Fibroblast of villous mesenchyme (primary cell): ENCODE measurements at regions not wholly inside any gene's neighbourhood (a gene's known extent, or its start where the extent isn't known, plus 50 kb on each side); places are given as distances from the start of the nearest gene placed in this dataset.

ENCODE experiments used
- DNase-seq: peaks from one replicate; pipeline ENCODE4 v3.0.0-alpha.2; 2010; ENCODE audit warnings: low read depth
- H3K4me3 ChIP-seq: 2 replicates; pipeline ENCODE4 v1.5.1; 2011; ENCODE audit warnings: low read depth, mild to moderate bottlenecking, low read length
- CTCF ChIP-seq: IDR thresholded peaks from 2 replicates; pipeline ENCODE4 v1.5.1; 2012; ENCODE audit warnings: low read depth, mild to moderate bottlenecking, low read length; ENCODE audit not compliant: insufficient read depth

GRCh38 chr10:6327961-6328698 lies 125.4 kb downstream of the PFKFB3 start:
- no peak for DNase-seq
- H3K4me3 ChIP-seq = no peak overlapping the region
- no peak for TF ChIP-seq CTCF

- no peak for TF ChIP-seq CTCF
- H3K4me3 ChIP-seq = no peak overlapping the region
- no peak for DNase-seq
Measured at GRCh38 chr10:6328699-6329423, 126.1 kb downstream of the PFKFB3 start.

- DNase-seq = no peak
- no peak overlapping the region for H3K4me3 ChIP-seq
- TF ChIP-seq CTCF = no peak
Measured at GRCh38 chr10:6333086-6333485, 130.4 kb downstream of the PFKFB3 start.

GRCh38 chr10:6333973-6334372 lies 131.2 kb downstream of the PFKFB3 start:
- DNase-seq = no peak
- no peak overlapping the region for H3K4me3 ChIP-seq
- no peak for TF ChIP-seq CTCF

DNA sequence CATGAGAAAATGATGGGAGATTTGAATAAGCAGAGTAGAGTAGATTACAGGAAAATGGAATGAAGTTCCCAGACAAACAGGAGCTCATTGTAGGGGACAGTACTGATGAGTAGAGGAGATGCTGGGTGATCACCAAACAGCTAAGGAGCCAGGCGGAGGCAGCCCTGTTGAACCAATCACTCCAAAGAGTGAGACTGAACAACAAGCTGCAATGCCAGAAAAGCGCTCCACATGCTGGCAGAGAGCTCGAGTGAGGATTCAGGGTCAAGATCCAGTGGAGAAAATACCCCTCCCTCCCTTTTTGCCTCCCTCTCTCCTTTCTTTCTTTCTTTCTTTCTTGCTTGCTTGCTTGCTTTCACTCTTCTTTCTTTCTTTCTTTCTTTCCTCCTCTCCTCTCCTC lies 133.3 kb downstream of the PFKFB3 start:
- TF ChIP-seq CTCF = no peak
- H3K4me3 ChIP-seq = no peak overlapping the region
- no peak for DNase-seq

DNA sequence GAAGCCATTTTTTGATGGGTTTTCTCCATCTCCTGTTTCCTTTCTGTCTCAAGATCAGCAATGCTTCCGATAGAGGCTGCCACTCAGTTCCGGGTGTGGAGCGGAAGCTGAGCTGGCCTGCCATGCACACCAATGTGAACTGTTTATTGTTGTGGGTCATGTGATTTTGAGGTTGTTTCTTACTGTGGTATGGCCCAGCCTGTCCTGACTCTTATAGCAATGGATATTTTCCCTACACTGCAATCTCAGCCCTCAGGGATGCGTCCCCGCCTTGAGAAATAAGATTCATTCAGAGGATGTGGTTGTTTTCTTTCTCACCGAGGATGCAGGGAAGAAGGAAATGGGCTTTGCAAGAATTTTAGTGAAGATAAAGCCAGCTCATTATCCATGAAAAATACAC lies 134.7 kb downstream of the PFKFB3 start:
- DNase-seq = no peak
- H3K4me3 ChIP-seq = no peak overlapping the region
- no peak for TF ChIP-seq CTCF
